ENCODE measurements at regions not wholly inside any gene's neighbourhood (a gene's known extent, or its start where the extent isn't known, plus 50 kb on each side); places are given as distances from the start of the nearest gene placed in this dataset.

GRCh38 chr4:141797966-141798365 is 161.6 kb downstream of the IL15 start:
- no peak for TF ChIP-seq RAD21 (conservative IDR thresholded peaks at IDR 0.05)
- no peak for TF ChIP-seq POLR2AphosphoS5 (IDR thresholded peaks at IDR 0.05)
- no peak for TF ChIP-seq CTCF (IDR thresholded peaks at IDR 0.05; ENCODE audit: poor library complexity, severe bottlenecking)
- no peak for TF ChIP-seq SMC3 (conservative IDR thresholded peaks at IDR 0.05; ENCODE audit: poor library complexity)
- TF ChIP-seq EZH2 (IDR thresholded peaks at IDR 0.05; ENCODE audit: borderline replicate concordance, insufficient read depth, low read length, poor library complexity, severe bottlenecking) = no peak
- TF ChIP-seq EP300 (conservative IDR thresholded peaks at IDR 0.05; ENCODE audit: poor library complexity, severe bottlenecking) = no peak
- TF ChIP-seq REST (IDR thresholded peaks at IDR 0.05; ENCODE audit: borderline replicate concordance) = no peak
- no peak for TF ChIP-seq MXI1 (conservative IDR thresholded peaks at IDR 0.05; ENCODE audit: poor library complexity, severe bottlenecking)

Data from neural cell (in vitro differentiated cells).